GM12864 (cell line): ENCODE measurements at regions not wholly inside any gene's neighbourhood (a gene's known extent, or its start where the extent isn't known, plus 50 kb on each side); places are given as distances from the start of the nearest gene placed in this dataset.

Source experiments
- DNase-seq: peaks from one replicate; pipeline ENCODE4 v3.0.0-alpha.2; 2011; ENCODE audit warnings: low read depth
- H3K4me3 ChIP-seq: 2 replicates; pipeline ENCODE4 v1.5.1; 2011; ENCODE audit warnings: mild to moderate bottlenecking, low read depth, low read length, control low read depth
- TF ChIP-seq, protein P1 (sequence below): IDR thresholded peaks from 2 replicates; pipeline ENCODE4 v1.5.1; 2011; ENCODE audit warnings: low read depth, mild to moderate bottlenecking, moderate library complexity, low read length, control low read depth, inconsistent platforms; ENCODE audit errors: missing control alignments

GRCh38 chr5:30267026-30267425 lies 926.5 kb upstream of the CDH6 start:
- TF ChIP-seq, protein P1, sequence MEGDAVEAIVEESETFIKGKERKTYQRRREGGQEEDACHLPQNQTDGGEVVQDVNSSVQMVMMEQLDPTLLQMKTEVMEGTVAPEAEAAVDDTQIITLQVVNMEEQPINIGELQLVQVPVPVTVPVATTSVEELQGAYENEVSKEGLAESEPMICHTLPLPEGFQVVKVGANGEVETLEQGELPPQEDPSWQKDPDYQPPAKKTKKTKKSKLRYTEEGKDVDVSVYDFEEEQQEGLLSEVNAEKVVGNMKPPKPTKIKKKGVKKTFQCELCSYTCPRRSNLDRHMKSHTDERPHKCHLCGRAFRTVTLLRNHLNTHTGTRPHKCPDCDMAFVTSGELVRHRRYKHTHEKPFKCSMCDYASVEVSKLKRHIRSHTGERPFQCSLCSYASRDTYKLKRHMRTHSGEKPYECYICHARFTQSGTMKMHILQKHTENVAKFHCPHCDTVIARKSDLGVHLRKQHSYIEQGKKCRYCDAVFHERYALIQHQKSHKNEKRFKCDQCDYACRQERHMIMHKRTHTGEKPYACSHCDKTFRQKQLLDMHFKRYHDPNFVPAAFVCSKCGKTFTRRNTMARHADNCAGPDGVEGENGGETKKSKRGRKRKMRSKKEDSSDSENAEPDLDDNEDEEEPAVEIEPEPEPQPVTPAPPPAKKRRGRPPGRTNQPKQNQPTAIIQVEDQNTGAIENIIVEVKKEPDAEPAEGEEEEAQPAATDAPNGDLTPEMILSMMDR = no peak

GRCh38 chr5:30239331-30240022 lies 954.0 kb upstream of the CDH6 start:
- no peak for DNase-seq
- TF ChIP-seq, protein P1 = no peak
- H3K4me3 ChIP-seq = no peak overlapping the region

More at GRCh38 chr5:30267026-30267425, 926.5 kb upstream of the CDH6 start:
- DNase-seq = no peak
- no peak overlapping the region for H3K4me3 ChIP-seq

- DNase-seq = no peak
- TF ChIP-seq, protein P1 = no peak
- no peak overlapping the region for H3K4me3 ChIP-seq
These were observed 956.3 kb upstream of the CDH6 start for GRCh38 chr5:30237189-30237588.

GRCh38 chr5:30209755-30210154 lies 983.7 kb upstream of the CDH6 start:
- DNase-seq = no peak
- TF ChIP-seq, protein P1 = no peak
- no peak overlapping the region for H3K4me3 ChIP-seq

DNA sequence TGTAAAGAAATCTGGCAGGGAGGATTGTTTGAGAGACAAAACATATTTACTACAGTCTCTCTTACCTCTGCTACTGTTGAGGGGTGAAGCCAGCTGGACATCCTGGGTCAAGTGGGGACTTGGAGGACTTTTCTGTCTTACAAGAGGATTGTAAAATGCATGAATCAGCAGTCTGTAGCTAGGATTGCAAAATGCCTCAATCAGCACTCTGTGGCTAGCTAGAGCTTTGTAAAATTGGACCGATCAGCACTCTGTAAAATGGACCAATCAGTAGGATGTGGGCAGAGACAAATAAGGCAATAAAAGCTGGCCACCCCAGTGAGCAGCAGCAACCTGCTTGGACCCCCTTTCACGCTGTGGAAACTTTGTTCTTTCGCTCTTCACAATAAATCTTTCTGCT lies 995.8 kb upstream of the CDH6 start:
- no peak overlapping the region for H3K4me3 ChIP-seq
- TF ChIP-seq, protein P1 = no peak
- no peak for DNase-seq

GRCh38 chr5:30195036-30195435 lies 998.5 kb upstream of the CDH6 start:
- DNase-seq = no peak
- no peak overlapping the region for H3K4me3 ChIP-seq
- TF ChIP-seq, protein P1 = no peak

- no peak overlapping the region for H3K4me3 ChIP-seq
- TF ChIP-seq, protein P1 = no peak
- no peak for DNase-seq
These were observed 998.9 kb upstream of the CDH6 start for GRCh38 chr5:30194595-30194994.
